GOT3 (cell line): ENCODE measurements at regions not wholly inside any gene's neighbourhood (a gene's known extent, or its start where the extent isn't known, plus 50 kb on each side); places are given as distances from the start of the nearest gene placed in this dataset.
"Not testable (repeated sequence)": the region's sequence is repeated elsewhere in the genome, so short reads cannot be mapped to it uniquely, and the experiment has no call there.

Experiments used
- DNase-seq: peaks from one replicate; lab custom pipeline; 2025; ENCODE audit warnings: mixed read lengths; lab: John Stamatoyannopoulos, UW

GRCh38 chr3:22671848-22672247 is 531.3 kb upstream of the UBE2E2 start:
- DNase-seq, result no peak

- DNase-seq, result no peak
Measured at GRCh38 chr3:22684739-22685138, 518.4 kb upstream of the UBE2E2 start.

GRCh38 chr3:22685597-22685996 is 517.5 kb upstream of the UBE2E2 start:
- DNase-seq, result no peak

- DNase-seq, result no peak
Measured at GRCh38 chr3:22691407-22691806, 511.7 kb upstream of the UBE2E2 start.

GRCh38 chr3:22691856-22692628 is 511.1 kb upstream of the UBE2E2 start:
- DNase-seq, result no peak

- no peak for DNase-seq
Measured at GRCh38 chr3:22700876-22701275, 502.3 kb upstream of the UBE2E2 start.

- no peak for DNase-seq
Measured at GRCh38 chr3:22704166-22704565, 499.0 kb upstream of the UBE2E2 start.

- DNase-seq, result no peak
Measured at GRCh38 chr3:22704571-22705354, 498.4 kb upstream of the UBE2E2 start.

GRCh38 chr3:22706922-22707321 is 496.2 kb upstream of the UBE2E2 start:
- DNase-seq, result not testable (repeated sequence)

- no peak for DNase-seq
Measured at GRCh38 chr3:22713936-22714335, 489.2 kb upstream of the UBE2E2 start.

GRCh38 chr3:22714749-22715148 is 488.4 kb upstream of the UBE2E2 start:
- DNase-seq, result no peak

GRCh38 chr3:22720596-22720995 is 482.5 kb upstream of the UBE2E2 start:
- no peak for DNase-seq

- DNase-seq, result no peak
Measured at GRCh38 chr3:22724420-22724819, 478.7 kb upstream of the UBE2E2 start.

GRCh38 chr3:22728406-22728805 is 474.7 kb upstream of the UBE2E2 start:
- DNase-seq, result no peak

GRCh38 chr3:22729212-22729611 is 473.9 kb upstream of the UBE2E2 start:
- no peak for DNase-seq

GRCh38 chr3:22729981-22730380 is 473.1 kb upstream of the UBE2E2 start:
- DNase-seq, result no peak

- DNase-seq, result no peak
Measured at GRCh38 chr3:22730701-22731100, 472.4 kb upstream of the UBE2E2 start.

GRCh38 chr3:22731901-22732300 is 471.2 kb upstream of the UBE2E2 start:
- DNase-seq, result no peak

- no peak for DNase-seq
Measured at GRCh38 chr3:22732641-22733040, 470.5 kb upstream of the UBE2E2 start.

- DNase-seq, result no peak
Measured at GRCh38 chr3:22734207-22734606, 468.9 kb upstream of the UBE2E2 start.

GRCh38 chr3:22734756-22735155 is 468.4 kb upstream of the UBE2E2 start:
- no peak for DNase-seq

- DNase-seq, result no peak
Measured at GRCh38 chr3:22735373-22735772, 467.8 kb upstream of the UBE2E2 start.

- not testable (repeated sequence) for DNase-seq
Measured at GRCh38 chr3:22743386-22743785, 459.7 kb upstream of the UBE2E2 start.
